HUES48 (cell line): ENCODE measurements at regions not wholly inside any gene's neighbourhood (a gene's known extent, or its start where the extent isn't known, plus 50 kb on each side); places are given as distances from the start of the nearest gene placed in this dataset.

Experiments
- H3K27ac ChIP-seq: one replicate; pipeline ENCODE4 v1.7.0; 2013; ENCODE audit warnings: low read depth, low read length, inconsistent platforms
- H3K27me3 ChIP-seq: 2 replicates; pipeline ENCODE4 v1.6.1; 2013; ENCODE audit warnings: mild to moderate bottlenecking, low read length; ENCODE audit not compliant: control insufficient read depth, insufficient read depth
- H3K36me3 ChIP-seq: 2 replicates; pipeline ENCODE4 v1.6.1; 2013; ENCODE audit warnings: low read length; ENCODE audit not compliant: control insufficient read depth, insufficient read depth
- H3K4me1 ChIP-seq: 2 replicates; pipeline ENCODE4 v1.6.1; 2013; ENCODE audit warnings: mild to moderate bottlenecking, low read length; ENCODE audit not compliant: control insufficient read depth, insufficient read depth
- H3K4me3 ChIP-seq: 2 replicates; pipeline ENCODE4 v1.5.1; 2013; ENCODE audit warnings: mild to moderate bottlenecking, low read depth, low read length
- H3K9ac ChIP-seq: 2 replicates; pipeline ENCODE4 v1.6.1; 2013; ENCODE audit warnings: mild to moderate bottlenecking, low read depth, low read length, moderate library complexity
- H3K9me3 ChIP-seq: 2 replicates; pipeline ENCODE4 v1.6.1; 2013; ENCODE audit warnings: low read length; ENCODE audit not compliant: control insufficient read depth, insufficient read depth

DNA sequence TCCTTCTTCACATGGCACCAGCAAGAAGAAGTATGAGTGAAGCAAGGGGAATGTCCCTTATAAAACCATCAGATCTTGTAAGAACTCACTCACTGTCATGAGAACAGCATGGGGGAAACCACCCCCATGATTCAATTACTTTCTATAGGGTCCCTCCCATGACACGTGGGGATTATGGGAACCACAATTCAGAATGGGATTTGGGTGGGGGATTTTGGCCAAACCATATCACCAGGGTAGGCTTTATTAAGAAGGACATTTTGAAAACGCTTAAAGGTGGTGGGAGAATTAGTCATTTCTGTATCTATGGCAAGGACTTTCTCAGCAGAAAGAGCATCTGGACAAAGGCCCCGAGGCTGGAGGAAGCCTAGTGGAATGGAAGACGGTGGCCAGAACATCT, 100.2 kb upstream of the ADAMTS16 start:
- no peaks in the 10 kb centered on the region for H3K4me1 ChIP-seq
- H3K9ac ChIP-seq = no peak overlapping the region
- H3K36me3 ChIP-seq = no peaks in the 10 kb centered on the region
- no peak overlapping the region for H3K4me3 ChIP-seq
- H3K27ac ChIP-seq = no peak overlapping the region
- H3K9me3 ChIP-seq = no peaks in the 10 kb centered on the region
- no peaks in the 10 kb centered on the region for H3K27me3 ChIP-seq

DNA sequence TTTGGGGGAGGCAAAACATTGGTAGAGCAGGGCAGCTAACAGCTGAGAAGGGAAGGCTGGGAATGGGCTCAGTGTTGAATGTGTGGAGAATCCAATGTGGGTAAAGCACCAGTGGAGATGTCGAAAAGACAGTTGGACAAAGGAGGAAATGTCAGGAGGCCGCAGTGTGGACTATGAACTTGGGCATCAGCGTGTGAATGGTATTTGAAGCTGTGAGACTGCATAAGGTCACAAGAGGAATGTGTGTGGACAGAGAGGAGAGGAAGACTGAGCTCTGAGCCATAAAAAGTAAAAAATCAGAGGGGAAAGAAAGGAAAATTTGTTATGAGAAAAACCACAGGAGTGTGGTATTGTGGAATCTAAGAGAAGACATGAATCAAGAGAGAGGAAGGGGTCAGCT, 99.4 kb upstream of the ADAMTS16 start:
- no peaks in the 10 kb centered on the region for H3K36me3 ChIP-seq
- no peaks in the 10 kb centered on the region for H3K27me3 ChIP-seq
- H3K9ac ChIP-seq = no peak overlapping the region
- no peak overlapping the region for H3K4me3 ChIP-seq
- no peaks in the 10 kb centered on the region for H3K4me1 ChIP-seq
- H3K27ac ChIP-seq = no peak overlapping the region
- no peaks in the 10 kb centered on the region for H3K9me3 ChIP-seq

DNA sequence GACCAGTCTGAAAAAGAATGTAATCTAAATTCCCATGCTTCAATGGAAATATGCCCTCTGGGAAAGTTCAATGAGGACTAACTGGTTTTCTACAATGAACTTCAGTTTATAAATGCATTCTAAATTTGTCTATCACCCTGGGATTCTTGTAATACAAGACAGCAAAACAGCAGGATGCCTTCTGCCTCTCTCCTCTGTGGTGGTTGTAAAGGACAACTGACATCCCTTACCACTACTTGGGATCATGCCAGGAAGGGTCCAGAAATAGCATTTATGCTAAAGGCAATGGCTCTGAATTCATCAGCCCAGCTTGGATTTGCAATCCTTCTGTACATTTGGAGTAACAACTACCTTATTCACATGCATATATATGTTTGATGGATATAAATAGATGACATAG, 97.3 kb upstream of the ADAMTS16 start:
- no peak overlapping the region for H3K4me3 ChIP-seq
- no peaks in the 10 kb centered on the region for H3K9me3 ChIP-seq
- H3K27ac ChIP-seq = no peak overlapping the region
- no peaks in the 10 kb centered on the region for H3K36me3 ChIP-seq
- H3K4me1 ChIP-seq = no peaks in the 10 kb centered on the region
- no peaks in the 10 kb centered on the region for H3K27me3 ChIP-seq
- H3K9ac ChIP-seq = no peak overlapping the region

DNA sequence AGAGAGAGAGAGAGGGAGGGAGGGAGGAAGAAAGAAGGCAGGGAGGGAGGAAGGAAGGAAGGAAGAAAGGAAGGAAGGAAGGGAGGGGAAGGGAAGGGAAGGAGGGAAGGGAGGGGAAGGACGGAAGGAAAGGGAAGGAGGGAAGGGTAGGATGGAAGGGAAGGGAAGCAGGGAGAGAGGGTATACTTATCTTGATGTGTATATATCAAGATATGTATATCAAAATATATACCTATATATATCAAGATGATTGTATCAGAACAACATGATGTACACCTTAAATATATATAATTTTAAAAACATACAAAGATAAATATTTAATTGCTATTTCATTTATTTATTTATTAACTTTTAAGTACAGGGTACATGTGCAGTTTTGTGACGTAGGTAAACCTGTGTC, 96.8 kb upstream of the ADAMTS16 start:
- H3K36me3 ChIP-seq = no peaks in the 10 kb centered on the region
- H3K4me3 ChIP-seq = no peak overlapping the region
- no peaks in the 10 kb centered on the region for H3K9me3 ChIP-seq
- H3K27me3 ChIP-seq = no peaks in the 10 kb centered on the region
- H3K27ac ChIP-seq = no peak overlapping the region
- no peak overlapping the region for H3K9ac ChIP-seq
- no peaks in the 10 kb centered on the region for H3K4me1 ChIP-seq

DNA sequence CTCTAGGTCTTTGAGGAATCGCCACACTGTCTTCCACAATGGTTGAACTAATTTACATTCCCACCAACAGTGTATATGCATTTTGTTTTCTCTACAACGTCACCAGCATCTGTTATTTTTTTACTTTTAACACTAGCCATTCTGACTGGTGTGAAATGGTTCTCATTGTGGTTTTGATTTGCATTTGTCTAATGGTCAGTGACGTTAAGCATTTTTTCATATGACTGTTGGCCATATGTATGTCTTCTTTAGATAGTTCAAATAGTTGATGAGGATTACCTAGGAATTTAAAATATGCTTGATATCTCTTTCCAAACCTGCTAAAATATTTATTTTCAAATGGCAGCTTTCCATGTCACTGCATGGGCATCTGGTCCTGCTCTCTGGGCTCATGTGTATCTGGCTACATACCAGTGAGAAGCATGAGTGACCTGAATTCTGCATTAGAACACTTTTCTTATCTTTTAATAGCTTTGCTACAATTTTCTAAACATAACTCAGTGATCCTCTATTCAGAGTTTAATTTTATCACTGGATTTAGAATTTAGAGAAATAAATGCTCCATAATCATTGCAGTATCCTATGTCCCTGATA, 95.8 kb upstream of the ADAMTS16 start:
- no peak overlapping the region for H3K4me3 ChIP-seq
- no peaks in the 10 kb centered on the region for H3K4me1 ChIP-seq
- H3K36me3 ChIP-seq = no peaks in the 10 kb centered on the region
- H3K9me3 ChIP-seq = no peaks in the 10 kb centered on the region
- H3K9ac ChIP-seq = no peak overlapping the region
- H3K27ac ChIP-seq = no peak overlapping the region
- H3K27me3 ChIP-seq = no peaks in the 10 kb centered on the region

DNA sequence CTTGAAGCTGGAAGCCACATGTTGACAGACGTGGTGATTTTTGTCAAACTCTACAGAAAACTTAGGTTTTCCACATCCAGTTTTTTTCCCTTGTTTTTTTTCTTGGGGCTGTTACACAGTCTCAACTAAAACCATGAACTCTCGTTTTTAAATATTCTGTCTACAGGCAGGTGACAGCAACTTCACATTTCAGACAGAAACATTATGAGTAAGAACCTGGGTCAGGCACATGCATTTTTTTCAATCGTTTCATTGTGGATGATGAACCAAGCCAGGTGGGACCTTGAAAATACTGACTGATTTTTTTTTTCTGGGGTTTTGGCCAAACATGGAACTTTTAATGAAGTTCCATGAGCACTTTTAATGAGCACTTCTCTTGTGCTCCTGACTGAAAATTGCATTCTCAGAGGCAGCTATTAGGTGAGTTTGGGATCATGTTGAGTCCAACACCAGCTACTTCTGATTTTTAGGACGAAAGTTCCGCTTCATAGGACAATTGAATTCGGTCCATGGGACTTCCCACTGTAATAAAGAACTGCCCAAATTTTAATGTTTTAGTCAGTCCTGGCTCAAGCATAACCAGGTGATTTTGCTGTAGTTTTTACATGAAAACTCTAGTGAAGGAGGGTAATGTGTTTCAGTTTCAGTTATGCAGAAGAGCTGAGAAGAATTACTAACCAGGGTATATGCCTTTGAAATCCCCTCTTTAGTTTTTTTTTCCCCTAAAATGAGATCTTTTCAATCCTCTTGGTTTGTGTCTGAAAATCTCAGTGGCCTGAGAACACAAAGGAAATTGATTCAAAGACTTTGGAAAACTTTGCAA, 93.2 kb upstream of the ADAMTS16 start:
- H3K4me3 ChIP-seq = no peak overlapping the region
- no peaks in the 10 kb centered on the region for H3K36me3 ChIP-seq
- H3K27ac ChIP-seq = no peak overlapping the region
- no peaks in the 10 kb centered on the region for H3K9me3 ChIP-seq
- H3K4me1 ChIP-seq = no peaks in the 10 kb centered on the region
- H3K9ac ChIP-seq = no peak overlapping the region
- no peaks in the 10 kb centered on the region for H3K27me3 ChIP-seq

DNA sequence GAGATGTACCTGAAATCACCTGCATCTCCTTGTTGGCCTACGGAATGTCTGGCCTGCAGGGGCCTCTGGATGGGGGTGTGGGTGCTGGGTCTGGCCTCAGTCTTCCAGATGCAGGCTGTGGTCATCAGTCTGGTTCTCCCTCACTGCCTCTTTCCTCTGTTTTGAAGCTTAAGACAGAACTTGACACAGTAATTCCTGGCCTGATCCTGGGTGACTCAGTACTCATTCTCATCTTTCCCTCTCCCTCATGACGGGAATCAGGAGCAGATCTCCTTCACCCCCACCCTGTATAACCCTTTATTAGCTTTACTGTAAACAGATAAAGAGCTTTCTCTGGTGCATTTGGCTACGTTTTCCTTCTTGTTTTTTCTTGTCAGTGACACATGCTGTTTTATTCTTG, 89.3 kb upstream of the ADAMTS16 start:
- Histone ChIP-seq H3K36me3 (no peaks in the 10 kb centered on the region), H3K27ac (no peak overlapping the region), H3K9me3 (no peaks in the 10 kb centered on the region), H3K4me1 (no peaks in the 10 kb centered on the region), H3K4me3 (no peak overlapping the region), H3K27me3 (no peaks in the 10 kb centered on the region), H3K9ac (no peak overlapping the region)

DNA sequence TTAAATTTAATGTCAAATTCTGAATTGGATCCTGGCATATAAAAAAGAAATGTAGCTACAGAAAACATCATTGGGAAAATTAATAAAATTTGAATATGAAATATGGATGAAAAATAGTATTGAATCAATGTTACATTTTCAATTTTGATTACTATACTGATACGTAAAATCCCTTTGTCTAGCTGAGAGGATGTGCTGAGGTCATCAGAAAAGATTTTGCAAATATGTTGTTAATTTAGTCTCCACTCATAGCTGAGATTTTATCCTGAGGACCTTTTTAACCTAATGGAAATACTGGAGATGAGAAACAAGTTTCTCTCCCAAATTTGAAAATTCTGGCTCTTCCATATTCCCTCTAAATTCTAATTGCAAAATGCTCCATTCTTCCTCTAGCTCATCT, 84.4 kb upstream of the ADAMTS16 start:
- H3K27ac ChIP-seq = no peak overlapping the region
- H3K9me3 ChIP-seq = no peaks in the 10 kb centered on the region
- H3K36me3 ChIP-seq = no peaks in the 10 kb centered on the region
- H3K4me1 ChIP-seq = no peaks in the 10 kb centered on the region
- H3K4me3 ChIP-seq = no peak overlapping the region
- H3K27me3 ChIP-seq = no peaks in the 10 kb centered on the region
- no peak overlapping the region for H3K9ac ChIP-seq

DNA sequence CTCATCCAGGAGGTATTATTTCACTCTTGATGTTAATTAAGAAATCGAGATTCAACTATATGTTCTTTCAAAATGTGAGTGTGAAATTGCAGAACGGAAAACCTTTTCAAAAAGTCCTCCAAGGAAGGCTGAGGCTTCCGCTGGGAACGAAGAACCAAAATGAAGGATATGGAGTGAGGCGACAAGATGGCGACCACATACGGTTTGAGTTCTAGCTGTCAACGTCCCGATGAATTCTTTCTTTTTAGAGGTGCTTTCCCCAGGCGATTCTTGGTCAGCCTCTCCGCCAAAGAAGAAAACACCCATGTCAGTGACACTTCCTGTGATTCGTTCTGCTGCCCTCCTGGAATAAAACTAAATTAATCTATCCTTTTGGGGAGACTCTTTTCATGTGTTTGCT, 78.3 kb upstream of the ADAMTS16 start:
- Histone ChIP-seq H3K4me1 (no peaks in the 10 kb centered on the region), H3K4me3 (no peak overlapping the region), H3K27ac (no peak overlapping the region), H3K9me3 (no peaks in the 10 kb centered on the region), H3K27me3 (no peaks in the 10 kb centered on the region), H3K36me3 (no peaks in the 10 kb centered on the region), H3K9ac (no peak overlapping the region)

DNA sequence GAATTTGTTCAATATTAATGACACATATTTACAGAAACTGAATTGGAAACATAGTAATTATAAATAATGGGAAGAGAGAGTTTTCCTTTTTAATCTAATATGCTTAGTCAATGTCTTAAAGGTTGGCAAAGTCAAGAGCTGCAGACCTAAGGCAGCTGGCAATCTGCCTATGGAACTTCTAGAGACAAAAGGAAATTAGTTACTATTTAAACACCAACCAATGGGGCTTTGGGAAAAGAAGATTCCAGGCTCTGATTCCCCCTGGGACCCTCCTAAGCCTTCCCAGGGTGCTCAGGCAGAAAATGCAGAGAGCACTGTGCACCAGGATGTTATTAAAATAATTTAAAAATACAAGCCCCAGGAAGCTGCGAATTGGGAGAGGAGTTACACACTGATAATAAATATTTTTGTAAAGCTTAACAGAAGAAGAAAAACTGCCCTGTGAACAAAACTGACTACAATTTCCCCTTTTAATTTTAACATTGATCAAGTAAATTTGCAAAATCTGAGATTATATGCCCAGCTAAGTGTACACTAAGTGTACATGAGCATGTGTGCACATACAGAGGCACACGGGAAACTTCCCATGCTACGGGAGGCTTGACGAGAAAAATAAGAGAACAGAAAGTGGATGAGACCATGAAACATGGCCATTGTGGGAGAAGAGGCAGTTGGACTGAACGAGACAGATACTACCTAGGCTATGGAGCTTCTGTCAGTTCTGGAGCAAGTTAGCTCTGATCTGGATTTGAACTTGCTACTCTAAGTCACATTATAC, 77.4 kb upstream of the ADAMTS16 start:
- no peaks in the 10 kb centered on the region for H3K27me3 ChIP-seq
- H3K36me3 ChIP-seq = no peaks in the 10 kb centered on the region
- H3K27ac ChIP-seq = no peak overlapping the region
- no peaks in the 10 kb centered on the region for H3K9me3 ChIP-seq
- no peak overlapping the region for H3K4me3 ChIP-seq
- H3K4me1 ChIP-seq = no peaks in the 10 kb centered on the region
- no peak overlapping the region for H3K9ac ChIP-seq

DNA sequence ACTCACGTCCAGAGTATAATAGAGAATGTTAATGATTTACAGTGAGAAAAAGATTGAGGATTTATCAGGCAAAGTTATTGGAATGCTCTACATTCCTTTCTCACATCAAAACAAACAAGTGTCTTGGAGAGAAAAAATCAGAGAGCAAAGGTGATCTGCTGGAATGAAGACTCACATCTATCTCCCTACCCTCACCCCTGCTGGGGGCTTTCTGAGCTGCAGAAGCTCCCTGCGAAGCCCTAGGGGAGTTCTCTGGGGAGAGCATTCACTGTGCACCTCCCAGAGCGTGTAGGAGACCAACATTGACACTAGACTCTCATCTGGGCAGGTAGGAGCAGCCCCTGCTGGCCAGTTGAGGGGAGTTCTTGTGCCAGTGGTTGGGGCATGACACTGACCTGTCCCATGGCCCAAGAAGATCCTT, 76.6 kb upstream of the ADAMTS16 start:
- H3K4me3 ChIP-seq = no peak overlapping the region
- no peaks in the 10 kb centered on the region for H3K27me3 ChIP-seq
- H3K9ac ChIP-seq = no peak overlapping the region
- no peaks in the 10 kb centered on the region for H3K36me3 ChIP-seq
- no peaks in the 10 kb centered on the region for H3K9me3 ChIP-seq
- H3K4me1 ChIP-seq = no peaks in the 10 kb centered on the region
- no peak overlapping the region for H3K27ac ChIP-seq
